SK-N-SH (cell line): ENCODE measurements at regions not wholly inside any gene's neighbourhood (a gene's known extent, or its start where the extent isn't known, plus 50 kb on each side); places are given as distances from the start of the nearest gene placed in this dataset.

Experiments used
- CTCF ChIA-PET: fragments of 300-600, 350-600 bp; formaldehyde crosslinking; extraction: SDS; loops from one replicate; lab custom pipeline; 2021; lab: Yijun Ruan, JAX
- POLR2A ChIA-PET: fragments of 350-600 bp; sonication (Branson Sonifier 250); formaldehyde crosslinking; extraction: SDS; loops from one replicate; lab custom pipeline; 2020; ENCODE audit warnings: antibody characterized with exemption, inconsistent platforms; lab: Yijun Ruan, JAX
- DNase-seq: peaks from one replicate; pipeline ENCODE4 v3.0.0; 2012
- H2AFZ ChIP-seq: fragments of 200-600 bp; sonication (generic); 2 replicates; pipeline ENCODE4 v1.8.1; 2016; ENCODE audit warnings: antibody characterized with exemption, mild to moderate bottlenecking, low read depth
- H3F3A ChIP-seq: fragments of 200-600 bp; sonication (generic); replicated peaks from 2 replicates; pipeline ENCODE3; 2016; ENCODE audit warnings: antibody characterized with exemption, mild to moderate bottlenecking; ENCODE audit not compliant: insufficient read depth
- H3K27ac ChIP-seq, 2 experiments: fragments of 200-500 bp in 1 of 2; fragments of 200-600 bp in 1 of 2; sonication (Bioruptor generic) in 1 of 2; sonication (generic), shearing (Covaris generic) in 1 of 2; 2 replicates each; pipeline versions ENCODE4 v1.5.1 to v1.6.1; 2014 to 2016; ENCODE audit warnings: low read depth in 2 of 2, inconsistent platforms in 1 of 2, low read length in 1 of 2, mild to moderate bottlenecking in 1 of 2, mixed read lengths in 1 of 2
- H3K27me3 ChIP-seq: fragments of 200-600 bp; sonication (generic), shearing (Covaris generic); 2 replicates; pipeline ENCODE4 v1.6.1; 2016; ENCODE audit warnings: mixed run types; ENCODE audit not compliant: insufficient read depth
- H3K36me3 ChIP-seq, 2 experiments: fragments of 200-500 bp in 1 of 2; fragments of 200-600 bp in 1 of 2; sonication (Bioruptor generic) in 1 of 2; sonication (generic) in 1 of 2; replicated peaks in 1 of 2; 2 replicates each; pipeline versions ENCODE3 to v1.5.1; 2014 to 2016; ENCODE audit warnings: low read length in 1 of 2, mild to moderate bottlenecking in 1 of 2; ENCODE audit not compliant: insufficient read depth in 2 of 2, control insufficient read depth in 1 of 2
- H3K4me1 ChIP-seq, 2 experiments: fragments of 200-500 bp in 1 of 2; fragments of 200-600 bp in 1 of 2; sonication (Bioruptor generic) in 1 of 2; sonication (generic), shearing (Covaris generic) in 1 of 2; 2 replicates each; pipeline versions ENCODE4 v1.5.1 to v1.6.1; 2014 to 2016; ENCODE audit warnings: low read depth in 1 of 2, low read length in 1 of 2, mixed run types in 1 of 2; ENCODE audit not compliant: insufficient read depth in 2 of 2, control insufficient read depth in 1 of 2
- H3K4me2 ChIP-seq: fragments of 200-600 bp; sonication (generic), shearing (Covaris generic); 2 replicates; pipeline ENCODE4 v1.6.1; 2017; ENCODE audit warnings: mixed run types
- H3K4me3 ChIP-seq, 2 experiments: fragments of 200-500 bp in 1 of 2; fragments of 200-600 bp in 1 of 2; sonication (Bioruptor generic) in 1 of 2; sonication (generic), shearing (Covaris generic) in 1 of 2; 2 replicates each; pipeline versions ENCODE4 v1.5.1 to v1.8.1; 2014 to 2016; ENCODE audit warnings: low read depth in 2 of 2, inconsistent platforms in 1 of 2, low read length in 1 of 2, mild to moderate bottlenecking in 1 of 2, mixed read lengths in 1 of 2, moderate library complexity in 1 of 2
- H3K79me2 ChIP-seq: fragments of 200-600 bp; sonication (generic); 2 replicates; pipeline ENCODE4 v1.8.1; 2017; ENCODE audit warnings: mild to moderate bottlenecking; ENCODE audit not compliant: insufficient read depth
- H3K9ac ChIP-seq: fragments of 200-600 bp; sonication (generic); 2 replicates; pipeline ENCODE4 v1.6.1; 2017; ENCODE audit warnings: mixed run types
- H3K9me2 ChIP-seq: fragments of 200-600 bp; sonication (generic); 2 replicates; pipeline ENCODE4 v1.6.1; 2017; ENCODE audit warnings: mixed run types
- H3K9me3 ChIP-seq: fragments of 200-600 bp; sonication (generic); 2 replicates; pipeline ENCODE4 v1.6.1; 2017; ENCODE audit warnings: mixed run types, mild to moderate bottlenecking, moderate library complexity
- H4K20me1 ChIP-seq: fragments of 200-600 bp; sonication (generic); 2 replicates; pipeline ENCODE4 v1.6.1; 2017; ENCODE audit warnings: mild to moderate bottlenecking, mixed run types; ENCODE audit not compliant: insufficient read depth
- CHD2 ChIP-seq: fragments of 150-350 bp; IDR thresholded peaks from 2 replicates; pipeline ENCODE4 v1.6.1; 2018; ENCODE audit warnings: low read length; ENCODE audit not compliant: partially characterized antibody
- ELF1 ChIP-seq: IDR thresholded peaks from 2 replicates; pipeline ENCODE4 v1.4.0; 2012
- EP300 ChIP-seq, 2 experiments: IDR thresholded peaks; 2 replicates each; pipeline versions ENCODE4 v1.4.0 to v1.6.1; 2012; ENCODE audit warnings: borderline replicate concordance in 1 of 2, low read depth in 1 of 2, low read length in 1 of 2
- FOSL2 ChIP-seq: IDR thresholded peaks from 2 replicates; pipeline ENCODE4 v1.4.0; 2012; ENCODE audit warnings: low read depth, mild to moderate bottlenecking, moderate library complexity, borderline replicate concordance
- FOXJ3 ChIP-seq: sonication (generic); formaldehyde crosslinking; IDR thresholded peaks from 2 replicates; pipeline ENCODE4 v1.5.1; 2020; ENCODE audit warnings: mild to moderate bottlenecking, missing genetic modification reagents
- FOXM1 ChIP-seq: IDR thresholded peaks from 2 replicates; pipeline ENCODE4 v1.4.0; 2012; ENCODE audit warnings: low read depth, mild to moderate bottlenecking
- GABPA ChIP-seq: IDR thresholded peaks from 2 replicates; pipeline ENCODE4 v1.4.0; 2012; ENCODE audit warnings: low read depth, mild to moderate bottlenecking
- GATA2 ChIP-seq: sonication (generic); formaldehyde crosslinking; IDR thresholded peaks from 2 replicates; pipeline ENCODE4 v1.5.0; 2020; ENCODE audit warnings: mild to moderate bottlenecking, missing genetic modification reagents
- IRF3 ChIP-seq: fragments of 150-350 bp; IDR thresholded peaks from 2 replicates; pipeline ENCODE4 v1.6.1; 2016; ENCODE audit warnings: mild to moderate bottlenecking, low read depth, low read length
- MEF2A ChIP-seq: IDR thresholded peaks from 2 replicates; pipeline ENCODE4 v1.4.0; 2012; ENCODE audit warnings: low read depth, borderline replicate concordance
- NRF1 ChIP-seq: IDR thresholded peaks from 2 replicates; pipeline ENCODE4 v1.6.1; 2012; ENCODE audit warnings: low read depth, mild to moderate bottlenecking, low read length
- PBX3 ChIP-seq: IDR thresholded peaks from 2 replicates; pipeline ENCODE4; 2012
- POLR2AphosphoS5 ChIP-seq: IDR thresholded peaks from 2 replicates; pipeline ENCODE4 v1.6.1; 2012; ENCODE audit warnings: low read depth, low read length
- REST ChIP-seq: IDR thresholded peaks from 2 replicates; pipeline ENCODE4 v1.6.1; 2012; ENCODE audit warnings: mild to moderate bottlenecking, low read depth, low read length, moderate library complexity
- SMC3 ChIP-seq: IDR thresholded peaks from 2 replicates; pipeline ENCODE4 v1.6.1; 2012; ENCODE audit warnings: low read depth, low read length, improper control_type of control experiment
- TCF12 ChIP-seq: IDR thresholded peaks from 2 replicates; pipeline ENCODE4 v1.4.0; 2012
- USF2 ChIP-seq: fragments of 150-350 bp; IDR thresholded peaks from 2 replicates; pipeline ENCODE4 v1.6.1; 2017; ENCODE audit warnings: antibody characterized with exemption, low read length, low read depth, borderline replicate concordance
- YY1 ChIP-seq: IDR thresholded peaks from 2 replicates; pipeline ENCODE4 v1.4.0; 2012; ENCODE audit warnings: low read depth, mild to moderate bottlenecking
- WGBS: methylation state at CpG from one replicate; pipeline ENCODE4 v1.1.6; 2017; ENCODE audit warnings: low lambda C conversion rate; 5-methylcytosine and 5-hydroxymethylcytosine counted together

GRCh38 chr5:82513738-82514137 is 235.6 kb upstream of the RPS23 start:
- TF ChIP-seq IRF3 (no peak), FOSL2 (no peak), NRF1 (no peak), PBX3 (no peak), CHD2 (no peak), YY1 (no peak), EP300 (IDR thresholded peaks at IDR 0.05; ENCODE audit: borderline replicate concordance in 1 of 2, low read depth in 1 of 2, low read length in 1 of 2) (no peak), ELF1 (no peak), FOXJ3 (CRISPR knock-in tag) (no peak), GABPA (no peak), MEF2A (no peak), TCF12 (no peak), GATA2 (CRISPR knock-in tag) (no peak), USF2 (no peak), REST (no peak), POLR2AphosphoS5 (no peak), SMC3 (no peak), FOXM1 (no peak)
- ChIA-PET CTCF (no interaction called here), POLR2A (no interaction called here)
- H4K20me1 ChIP-seq = no peaks in the 10 kb centered on the region
- no peak overlapping the region for H3K4me2 ChIP-seq
- H3K9ac ChIP-seq = no peak overlapping the region
- H3K4me1 ChIP-seq = peaks cover 0 to 6% of the 10 kb centered on the region in 2 experiments; a peak in 1 of 4 replicates
- no peaks in the 10 kb centered on the region for H3K27me3 ChIP-seq
- H3K4me3 ChIP-seq = no peak overlapping the region
- WGBS = 68% methylated on average over 5 of the region's 5 CpGs
- no peaks in the 10 kb centered on the region for H3K9me2 ChIP-seq
- no peaks in the 10 kb centered on the region for H3F3A ChIP-seq
- no peaks in the 10 kb centered on the region for H3K9me3 ChIP-seq
- H3K27ac ChIP-seq = peak overlapping the region in 1 of 2 experiments; percentile 0; a peak in 1 of 4 replicates
- H3K79me2 ChIP-seq = no peaks in the 10 kb centered on the region
- H2AFZ ChIP-seq = no peak overlapping the region
- DNase-seq = peak; percentile 11
- no peaks in the 10 kb centered on the region for H3K36me3 ChIP-seq
